Renal pelvis (tissue), 1 donor: ENCODE measurements at regions not wholly inside any gene's neighbourhood (a gene's known extent, or its start where the extent isn't known, plus 50 kb on each side); places are given as distances from the start of the nearest gene placed in this dataset.
"Not testable (repeated sequence)": the region's sequence is repeated elsewhere in the genome, so short reads cannot be mapped to it uniquely, and the experiment has no call there.

Experiments used
- DNase-seq: peaks from one replicate; pipeline ENCODE4 v3.0.0-alpha.2; 2013

- peak; percentile 27 for DNase-seq
These were observed 388.2 kb downstream of the KCNA4 start for GRCh38 chr11:29628609-29629008.

GRCh38 chr11:29627541-29627940 lies 389.3 kb downstream of the KCNA4 start:
- no peak for DNase-seq

- DNase-seq: no peak
These were observed 393.6 kb downstream of the KCNA4 start for GRCh38 chr11:29623144-29623722.

DNA sequence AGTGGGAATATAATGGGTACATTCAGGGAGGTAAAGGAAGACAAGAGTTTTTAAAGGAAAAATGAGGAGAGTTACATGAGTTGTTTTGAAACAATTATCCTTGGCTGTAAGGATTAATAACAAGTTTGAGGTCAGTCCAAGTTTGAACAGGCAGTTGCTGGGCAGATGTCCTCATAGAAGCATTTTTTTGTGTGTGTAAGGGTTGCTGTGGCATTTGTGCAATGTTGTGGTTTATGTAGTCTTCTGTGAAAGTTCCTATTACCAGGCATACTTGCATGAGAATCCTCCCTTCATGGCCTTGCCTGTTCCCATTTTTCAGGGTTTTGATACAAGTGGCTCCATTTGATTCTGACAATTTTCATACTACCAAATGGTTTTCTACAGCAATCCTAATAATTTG lies 400.2 kb downstream of the KCNA4 start:
- DNase-seq: no peak

GRCh38 chr11:29612423-29612822 lies 404.4 kb downstream of the KCNA4 start:
- DNase-seq: no peak

GRCh38 chr11:29606330-29607031 lies 410.3 kb downstream of the KCNA4 start:
- no peak for DNase-seq

GRCh38 chr11:29600151-29600575 lies 416.7 kb downstream of the KCNA4 start:
- DNase-seq: not testable (repeated sequence)

DNA sequence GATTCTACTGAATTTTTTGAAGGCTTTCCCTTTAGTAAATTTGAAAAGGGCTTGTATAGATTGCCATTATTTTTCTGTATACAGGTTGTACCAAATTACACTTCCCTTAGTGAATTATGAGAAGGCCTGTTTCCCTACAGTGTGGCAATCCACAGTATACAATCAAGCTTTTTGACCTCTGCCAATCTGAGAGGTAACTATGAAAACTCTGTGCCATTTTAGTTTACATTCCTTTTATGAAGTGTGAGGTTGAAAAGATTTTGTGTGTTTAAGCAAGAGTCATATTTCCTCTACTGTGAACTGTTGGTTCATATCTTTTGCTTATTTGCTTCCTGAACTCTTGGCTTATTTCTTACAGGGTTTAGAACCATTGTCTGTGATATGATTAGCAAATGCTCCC lies 432.5 kb downstream of the KCNA4 start:
- DNase-seq: no peak

- no peak for DNase-seq
These were observed 438.0 kb downstream of the KCNA4 start for GRCh38 chr11:29578806-29579205.

DNA sequence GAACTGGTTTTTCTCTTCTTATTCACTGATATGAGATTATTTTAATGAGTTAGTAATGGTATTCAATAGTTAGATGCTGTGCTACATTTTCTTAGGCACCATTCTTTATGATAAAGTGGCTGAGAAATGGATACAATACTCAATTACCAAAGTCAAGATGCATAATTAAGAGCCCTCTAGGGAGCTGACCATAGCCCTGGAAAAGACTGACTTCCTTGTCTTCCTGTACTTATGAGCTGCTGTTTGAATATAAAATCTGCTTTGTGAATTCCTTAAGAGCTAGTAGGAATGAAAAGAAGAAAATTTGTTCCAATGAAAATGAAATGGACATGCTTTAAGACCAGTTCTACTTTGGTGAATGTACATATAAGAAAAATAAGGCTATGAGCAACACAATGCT lies 452.3 kb downstream of the KCNA4 start:
- DNase-seq: peak; percentile 4

DNA sequence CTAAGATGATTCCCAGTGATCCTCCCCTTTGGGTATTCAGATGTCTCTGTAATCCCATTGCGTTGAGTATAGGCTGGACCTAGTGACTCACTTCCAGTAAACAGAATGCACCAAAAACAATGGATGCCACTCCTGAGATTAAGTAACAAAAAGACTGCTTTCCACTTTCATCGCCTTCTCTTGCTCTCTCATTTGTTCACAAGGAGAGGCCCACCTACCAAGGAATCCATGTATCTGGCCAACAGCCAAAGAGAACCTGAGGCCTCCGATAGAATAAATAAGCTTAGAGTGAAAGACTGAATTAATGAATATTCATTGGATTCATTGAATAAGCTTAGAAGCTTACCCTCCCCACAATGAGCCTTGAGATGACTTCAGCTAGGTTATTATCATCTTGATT lies 454.6 kb downstream of the KCNA4 start:
- no peak for DNase-seq

DNA sequence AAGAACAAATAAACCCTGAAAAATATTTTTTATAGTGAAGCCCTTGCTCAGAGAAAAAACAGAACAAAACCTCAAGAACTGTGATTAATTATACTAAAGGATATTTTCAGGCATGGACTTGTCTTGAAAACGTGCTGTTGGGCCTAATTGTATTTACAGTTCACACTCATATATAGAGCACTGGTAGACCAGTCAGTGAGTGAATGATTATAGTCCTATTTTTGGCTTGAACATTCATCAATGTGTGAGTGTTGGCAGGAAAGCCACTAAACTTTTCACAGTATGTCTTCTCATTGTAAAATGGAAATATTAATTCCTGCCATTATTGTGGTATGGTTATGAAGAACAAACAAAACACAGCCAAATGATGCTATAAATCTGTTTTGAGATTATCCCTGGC lies 462.8 kb downstream of the KCNA4 start:
- DNase-seq: no peak

DNA sequence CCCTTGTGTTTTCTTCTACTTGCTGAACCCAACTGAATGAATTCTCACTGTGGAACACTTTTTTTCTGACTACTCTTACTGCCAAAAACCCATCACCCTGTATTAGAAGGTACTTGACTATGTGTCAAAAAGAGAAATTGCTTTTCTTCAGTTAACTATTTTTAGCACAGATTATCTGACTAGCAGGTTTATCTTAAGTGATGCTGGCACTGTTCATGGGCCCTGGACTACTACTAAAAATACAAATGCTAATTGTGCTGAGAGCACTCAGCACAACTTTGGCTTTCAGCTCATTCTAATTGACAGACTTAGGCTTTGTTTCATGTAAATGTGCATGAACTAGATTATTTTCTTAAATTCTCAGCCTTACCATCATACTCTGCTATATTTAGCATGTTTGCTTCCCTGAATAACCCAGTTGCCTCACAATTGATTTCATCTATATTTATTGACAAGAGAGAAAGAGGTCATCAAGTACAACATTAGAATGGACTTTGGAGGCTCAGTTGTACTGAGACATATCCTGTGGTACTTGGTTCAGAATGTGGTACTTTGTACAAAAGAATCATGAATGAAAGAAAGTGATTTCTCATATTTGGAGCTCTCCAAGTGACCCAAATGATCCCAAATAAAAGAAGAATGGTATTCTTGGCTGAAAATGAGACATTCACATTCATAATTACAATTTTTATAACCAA lies 478.3 kb downstream of the KCNA4 start:
- DNase-seq: no peak

DNA sequence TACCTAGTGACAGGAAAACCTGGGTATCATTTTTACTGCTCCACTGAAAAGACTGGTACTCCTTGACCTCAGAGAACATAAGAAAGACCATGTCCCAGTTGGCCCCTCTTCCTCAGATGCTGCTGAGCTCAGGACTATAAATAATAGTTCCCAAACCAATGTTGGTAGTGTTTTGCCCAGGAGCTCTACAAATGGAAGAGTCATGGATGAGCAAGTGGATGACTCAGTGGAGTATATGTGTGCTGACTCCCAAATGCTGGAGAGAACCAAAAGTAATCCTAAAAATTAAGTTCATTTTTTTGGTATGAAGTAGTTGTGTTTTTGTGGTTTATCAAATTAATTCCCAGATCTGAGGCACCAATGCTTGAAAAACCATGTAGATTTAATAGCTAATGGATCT lies 482.0 kb downstream of the KCNA4 start:
- no peak for DNase-seq

GRCh38 chr11:29530961-29531360 lies 485.9 kb downstream of the KCNA4 start:
- no peak for DNase-seq

- no peak for DNase-seq
These were observed 489.4 kb downstream of the KCNA4 start for GRCh38 chr11:29527391-29527936.

DNA sequence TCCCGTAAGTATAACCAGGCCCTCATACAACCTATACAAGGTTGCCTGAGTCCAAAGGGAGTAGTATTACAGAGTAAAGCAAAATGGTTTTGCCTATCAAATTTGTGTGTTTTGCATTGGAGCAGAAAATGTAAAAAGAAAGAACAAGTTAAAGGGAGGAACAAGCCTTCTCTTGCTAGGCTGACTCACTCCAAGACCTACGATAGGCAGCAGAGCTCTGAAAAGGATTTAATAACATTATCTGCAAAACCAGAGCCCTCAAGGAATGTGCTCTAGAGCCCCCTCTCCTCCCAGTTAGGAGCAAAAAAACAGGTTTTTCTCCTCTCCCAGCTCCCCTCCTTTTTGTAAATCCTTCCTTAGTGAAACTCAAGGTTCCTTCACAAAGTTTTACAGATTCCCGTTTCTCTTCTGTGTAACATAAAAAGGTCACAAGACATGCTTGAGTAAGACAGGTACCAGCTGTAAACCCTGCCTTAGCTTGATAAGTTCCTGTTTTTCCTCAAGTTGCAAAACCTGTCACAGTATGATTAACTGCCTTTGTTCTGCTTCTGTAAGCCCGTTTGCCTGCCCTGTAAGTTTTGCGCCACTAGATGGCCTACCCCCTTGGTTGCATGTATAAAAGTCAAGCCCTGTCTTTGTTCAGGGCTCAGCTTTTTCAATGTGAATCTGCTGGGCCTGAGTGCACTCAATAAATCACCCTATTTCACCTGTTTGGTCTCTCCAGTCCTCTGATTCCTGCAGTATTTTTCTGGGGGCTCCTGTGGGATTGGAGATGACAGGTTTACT lies 498.2 kb downstream of the KCNA4 start:
- no peak for DNase-seq

GRCh38 chr11:29511394-29511793 lies 505.4 kb downstream of the KCNA4 start:
- DNase-seq: no peak

DNA sequence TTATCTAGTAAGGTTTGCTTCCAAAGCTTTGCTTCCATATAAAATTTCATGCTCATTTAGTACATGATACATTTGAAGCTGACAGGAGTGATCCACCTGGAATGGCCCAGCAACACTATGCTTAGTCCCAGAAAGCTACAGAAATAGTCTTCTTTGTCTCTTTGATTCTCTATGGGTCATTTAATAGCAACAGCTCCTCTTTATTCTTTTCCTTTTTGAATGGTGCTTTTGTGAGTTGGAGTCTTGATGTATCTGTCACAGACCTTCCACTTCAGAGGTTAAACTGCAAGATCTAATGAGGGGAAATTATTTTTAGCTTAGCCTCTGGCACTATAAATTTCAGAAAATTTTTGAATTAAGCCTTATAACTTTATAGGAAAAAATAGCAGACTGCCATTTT lies 509.5 kb downstream of the KCNA4 start:
- no peak for DNase-seq

- DNase-seq: no peak
These were observed 521.2 kb downstream of the KCNA4 start for GRCh38 chr11:29495676-29496075.

- DNase-seq: no peak
These were observed 525.9 kb downstream of the KCNA4 start for GRCh38 chr11:29490938-29491337.

GRCh38 chr11:29486301-29486700 lies 530.5 kb downstream of the KCNA4 start:
- no peak for DNase-seq
